GM23248 (cell line): ENCODE measurements at regions not wholly inside any gene's neighbourhood (a gene's known extent, or its start where the extent isn't known, plus 50 kb on each side); places are given as distances from the start of the nearest gene placed in this dataset.

Source experiments
- DNase-seq: peaks from one replicate; pipeline ENCODE4 v3.0.0-alpha.2; 2015
- H2AFZ ChIP-seq: fragments of 200-600 bp; sonication (generic); 2 replicates; pipeline ENCODE4 v1.6.1; 2016; ENCODE audit warnings: antibody characterized with exemption
- H3F3A ChIP-seq: fragments of 200-600 bp; sonication (generic); 2 replicates; pipeline ENCODE4 v1.6.1; 2016; ENCODE audit warnings: mild to moderate bottlenecking, antibody characterized with exemption, mixed run types; ENCODE audit not compliant: insufficient read depth
- H3K27ac ChIP-seq: fragments of 200-600 bp; sonication (generic); 2 replicates; pipeline ENCODE4 v1.5.1; 2016; ENCODE audit warnings: mild to moderate bottlenecking
- H3K27me3 ChIP-seq: fragments of 200-600 bp; sonication (generic); replicated peaks from 2 replicates; pipeline ENCODE4 v1.6.1; 2016; ENCODE audit warnings: mild to moderate bottlenecking; ENCODE audit not compliant: insufficient read depth
- H3K36me3 ChIP-seq: fragments of 200-600 bp; sonication (generic); 2 replicates; pipeline ENCODE4 v1.6.1; 2016; ENCODE audit warnings: low read depth, mild to moderate bottlenecking
- H3K4me1 ChIP-seq: fragments of 200-600 bp; sonication (generic); 2 replicates; pipeline ENCODE4 v1.6.1; 2016; ENCODE audit warnings: mild to moderate bottlenecking; ENCODE audit not compliant: insufficient read depth
- H3K4me2 ChIP-seq: fragments of 200-600 bp; sonication (generic); one replicate; pipeline ENCODE4 v1.6.1; 2016; ENCODE audit warnings: mild to moderate bottlenecking; ENCODE audit not compliant: unreplicated experiment
- H3K4me3 ChIP-seq: fragments of 200-600 bp; sonication (generic); 2 replicates; pipeline ENCODE4 v1.5.1; 2016; ENCODE audit warnings: mild to moderate bottlenecking
- H3K79me2 ChIP-seq: fragments of 200-600 bp; sonication (generic); 2 replicates; pipeline ENCODE4 v1.6.1; 2016; ENCODE audit warnings: mild to moderate bottlenecking; ENCODE audit not compliant: insufficient read depth
- H3K9ac ChIP-seq: fragments of 200-600 bp; sonication (generic); 2 replicates; pipeline ENCODE4 v1.6.1; 2016; ENCODE audit warnings: mild to moderate bottlenecking
- H3K9me2 ChIP-seq: fragments of 200-600 bp; sonication (generic); 2 replicates; pipeline ENCODE4 v1.6.1; 2016; ENCODE audit warnings: mixed run types, mild to moderate bottlenecking, moderate library complexity; ENCODE audit not compliant: insufficient read depth
- H3K9me3 ChIP-seq: fragments of 200-600 bp; sonication (generic); one replicate; pipeline ENCODE4 v1.6.1; 2017; ENCODE audit warnings: low read depth
- H4K20me1 ChIP-seq: fragments of 200-600 bp; sonication (generic); 2 replicates; pipeline ENCODE4 v1.6.0; 2016; ENCODE audit not compliant: insufficient read depth
- EZH2 ChIP-seq: fragments of 200-600 bp; sonication (generic); IDR thresholded peaks from 2 replicates; pipeline ENCODE4 v1.6.1; 2018; ENCODE audit warnings: antibody characterized with exemption, mild to moderate bottlenecking; ENCODE audit not compliant: insufficient read depth, poor library complexity, severe bottlenecking
- EZH2phosphoT487 ChIP-seq: fragments of 200-600 bp; sonication (generic); IDR thresholded peaks from 2 replicates; pipeline ENCODE4 v1.6.1; 2018; ENCODE audit warnings: antibody characterized with exemption, moderate library complexity, mild to moderate bottlenecking, low read depth; ENCODE audit not compliant: insufficient read depth
- WGBS, 2 experiments: methylation state at CpG; one replicate each; pipeline ENCODE4 v1.1.6; 2015 to 2017; ENCODE audit warnings: low lambda C conversion rate in 2 of 2, low coverage in 1 of 2; ENCODE audit errors: missing lambda C conversion rate in 2 of 2; 5-methylcytosine and 5-hydroxymethylcytosine counted together
- in situ Hi-C: fragments of 300-500 bp; cut with MboI; formaldehyde crosslinking; loops from 2 replicates; pipeline ENCODE4 v1.15.0; 2020

DNA sequence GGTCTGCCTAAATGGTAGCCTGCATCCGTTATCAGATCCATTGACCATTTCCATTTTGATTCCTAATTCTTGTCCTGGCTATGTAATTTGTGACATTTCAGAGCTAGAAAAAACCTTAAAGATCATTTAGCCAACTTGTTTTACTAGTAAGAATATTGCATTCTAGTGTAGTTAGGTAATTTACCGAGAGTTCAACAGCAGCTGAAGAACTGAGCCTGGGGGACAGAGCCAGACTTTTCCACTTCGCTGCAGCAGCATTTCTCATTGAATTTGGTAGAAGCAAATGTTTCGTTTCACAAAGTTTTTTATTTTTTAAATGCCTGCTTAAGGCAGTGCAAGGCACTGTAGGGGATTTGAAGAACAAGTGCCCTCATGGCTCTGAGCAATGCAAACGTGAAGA lies 59.2 kb upstream of the MARCHF10 start:
- no peaks in the 10 kb centered on the region for H3K9me2 ChIP-seq
- no peak overlapping the region for H3K9ac ChIP-seq
- no peaks in the 10 kb centered on the region for H3K27me3 ChIP-seq
- H3K4me3 ChIP-seq = no peak overlapping the region
- no peak overlapping the region for H3K27ac ChIP-seq
- no peak for DNase-seq
- no peak for TF ChIP-seq EZH2
- no peak for TF ChIP-seq EZH2phosphoT487
- no peaks in the 10 kb centered on the region for H4K20me1 ChIP-seq
- WGBS, 2 experiments = 82 to 84% methylated on average over 5 of the region's 5 CpGs
- H3K36me3 ChIP-seq = no peaks in the 10 kb centered on the region
- H3K4me1 ChIP-seq = no peaks in the 10 kb centered on the region
- no peak overlapping the region for H3K4me2 ChIP-seq
- in situ Hi-C loops = no loop called here
- no peaks in the 10 kb centered on the region for H3K79me2 ChIP-seq
- H2AFZ ChIP-seq = no peak overlapping the region
- H3F3A ChIP-seq = no peaks in the 10 kb centered on the region
- no peaks in the 10 kb centered on the region for H3K9me3 ChIP-seq

DNA sequence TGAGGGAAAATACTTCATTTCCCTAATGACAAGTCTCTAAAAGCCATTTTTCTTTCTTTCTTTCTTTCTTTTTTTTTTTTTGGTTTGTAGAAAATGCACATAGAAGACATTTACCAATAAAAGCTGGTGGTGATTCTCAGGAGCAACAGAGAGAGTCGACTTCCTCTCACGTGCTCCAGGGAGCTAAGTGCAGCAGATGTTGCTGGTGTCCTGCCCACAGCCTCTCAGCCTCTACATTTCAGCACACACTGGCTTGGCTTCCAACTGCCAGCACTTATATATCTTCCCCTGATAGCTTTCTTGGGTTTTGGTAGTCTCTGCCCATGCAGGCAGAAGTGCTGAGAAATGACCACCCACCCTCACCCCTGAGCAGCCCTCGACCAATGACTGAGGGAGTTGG lies 58.4 kb upstream of the MARCHF10 start:
- Histone ChIP-seq H3K36me3 (no peaks in the 10 kb centered on the region), H3K4me1 (no peaks in the 10 kb centered on the region), H3K27me3 (no peaks in the 10 kb centered on the region), H4K20me1 (no peaks in the 10 kb centered on the region), H3K79me2 (no peaks in the 10 kb centered on the region), H2AFZ (no peak overlapping the region), H3K9me2 (no peaks in the 10 kb centered on the region), H3K4me2 (no peak overlapping the region), H3K4me3 (no peak overlapping the region), H3F3A (no peaks in the 10 kb centered on the region), H3K9ac (no peak overlapping the region), H3K9me3 (no peaks in the 10 kb centered on the region), H3K27ac (no peak overlapping the region)
- in situ Hi-C loops = no loop called here
- 88 to 92% methylated on average over 3 of the region's 3 CpGs for WGBS, 2 experiments
- no peak for DNase-seq
- TF ChIP-seq EZH2 (no peak), EZH2phosphoT487 (no peak)

DNA sequence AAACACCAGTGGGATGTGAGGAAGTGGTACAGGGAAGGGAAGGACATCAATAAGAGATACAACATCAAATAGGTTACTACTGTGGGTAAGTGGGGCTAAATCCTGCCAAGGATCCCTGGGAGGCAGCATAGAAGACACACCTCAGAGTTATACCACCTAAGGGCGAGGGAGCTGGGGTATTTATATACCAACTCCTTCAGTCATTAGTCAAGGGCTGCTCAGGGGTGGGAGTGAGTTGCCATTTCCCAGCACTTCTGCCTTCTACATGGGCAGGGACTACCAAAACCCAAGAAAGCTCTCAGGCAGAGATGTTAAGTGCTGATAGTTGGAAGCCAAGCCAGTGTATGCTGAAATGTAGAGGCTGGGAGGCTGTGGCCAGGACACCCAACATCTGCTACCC lies 57.5 kb upstream of the MARCHF10 start:
- Histone ChIP-seq H3K4me3 (no peak overlapping the region), H3K4me2 (no peak overlapping the region), H3K79me2 (no peaks in the 10 kb centered on the region), H3K27me3 (no peaks in the 10 kb centered on the region), H3K9ac (no peak overlapping the region), H3K4me1 (no peaks in the 10 kb centered on the region), H3K27ac (no peak overlapping the region), H4K20me1 (no peaks in the 10 kb centered on the region), H2AFZ (no peak overlapping the region), H3K9me3 (no peaks in the 10 kb centered on the region), H3K36me3 (no peaks in the 10 kb centered on the region), H3K9me2 (no peaks in the 10 kb centered on the region), H3F3A (no peaks in the 10 kb centered on the region)
- WGBS, 2 experiments = 71 to 80% methylated on average over 1 of the region's 1 CpG
- no peak for TF ChIP-seq EZH2phosphoT487
- no peak for TF ChIP-seq EZH2
- in situ Hi-C loops = no loop called here
- DNase-seq = no peak

DNA sequence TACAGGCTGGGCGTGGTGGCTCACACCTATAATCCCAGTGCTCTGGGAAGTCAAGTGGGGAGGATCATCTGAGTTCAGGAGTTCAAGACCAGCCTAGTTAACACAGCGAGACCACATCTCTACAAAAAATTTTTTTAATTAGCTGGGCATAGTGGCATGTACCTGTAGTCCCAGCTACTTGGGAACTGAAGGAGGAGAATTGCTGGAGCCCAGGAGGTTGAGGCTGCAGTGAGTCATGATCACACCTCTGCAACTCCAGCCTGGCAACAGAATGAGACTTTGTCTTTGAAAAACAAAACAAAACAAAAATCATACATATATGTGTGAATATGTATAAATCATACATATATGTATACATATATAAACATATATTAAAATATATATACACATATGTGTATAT lies 54.1 kb upstream of the MARCHF10 start:
- Histone ChIP-seq H3K27me3 (no peaks in the 10 kb centered on the region), H3K9ac (no peak overlapping the region), H3K27ac (no peak overlapping the region), H3K9me2 (no peaks in the 10 kb centered on the region), H3K4me3 (no peak overlapping the region), H3K4me2 (no peak overlapping the region), H3K36me3 (no peaks in the 10 kb centered on the region), H3K79me2 (no peaks in the 10 kb centered on the region), H3F3A (peaks cover 10% of the 10 kb centered on the region), H4K20me1 (no peaks in the 10 kb centered on the region), H3K9me3 (no peaks in the 10 kb centered on the region), H3K4me1 (peaks cover 12% of the 10 kb centered on the region), H2AFZ (no peak overlapping the region)
- in situ Hi-C loops = loop anchor here (5.0 kb wide), 1 partner anchor 50 kb away; no protein-coding TSS in a partner anchor
- 94 to 98% methylated on average over 2 of the region's 2 CpGs for WGBS, 2 experiments
- DNase-seq = no peak
- TF ChIP-seq EZH2 (no peak), EZH2phosphoT487 (no peak)
